Testis (tissue), 2 donors: ENCODE measurements at regions not wholly inside any gene's neighbourhood (a gene's known extent, or its start where the extent isn't known, plus 50 kb on each side); places are given as distances from the start of the nearest gene placed in this dataset.

Source experiments
- DNase-seq: peaks from one replicate; pipeline ENCODE4 v3.0.0-alpha.2; 2019
- H3K27ac ChIP-seq, 2 donors: fragments of 200-600 bp; sonication (generic); one replicate each; pipeline ENCODE4 v1.5.1; 2019
- H3K27me3 ChIP-seq: fragments of 200-600 bp; sonication (generic); one replicate; pipeline ENCODE4 v1.5.1; 2019
- H3K36me3 ChIP-seq: fragments of 200-600 bp; sonication (generic); one replicate; pipeline ENCODE4 v1.5.1; 2017; ENCODE audit warnings: low read depth; ENCODE audit errors: missing control alignments
- H3K4me1 ChIP-seq: fragments of 200-600 bp; sonication (generic); one replicate; pipeline ENCODE4 v1.5.1; 2019
- H3K4me3 ChIP-seq, 2 donors: fragments of 200-600 bp; sonication (generic); one replicate each; pipeline ENCODE4 v1.5.1; 2017 to 2019
- H3K9me3 ChIP-seq: fragments of 200-600 bp; sonication (generic); one replicate; pipeline ENCODE4 v1.5.1; 2017
- CTCF ChIP-seq, 3 experiments: fragments of 450-650 bp in 2 of 3; fragments of 200-600 bp in 1 of 3; sonication (generic) in 1 of 3; IDR thresholded peaks; one replicate each; pipeline ENCODE4 v1.5.1; 2016 to 2019; ENCODE audit warnings: antibody characterized with exemption in 3 of 3, mild to moderate bottlenecking in 2 of 3, moderate library complexity in 1 of 3
- POLR2A ChIP-seq: fragments of 450-650 bp; IDR thresholded peaks from one replicate; pipeline ENCODE4 v1.6.1; 2017; ENCODE audit warnings: antibody characterized with exemption, mild to moderate bottlenecking, moderate library complexity
- WGBS, 2 donors: methylation state at CpG; one replicate each; pipeline ENCODE4 v1.1.5; 2018; 5-methylcytosine and 5-hydroxymethylcytosine counted together
- intact Hi-C: fragments of 100-400 bp; cut with DNase I; formaldehyde crosslinking; loops from one replicate; pipeline ENCODE4 v1.15.1; 2023; ENCODE audit warnings: low total_unique reads

GRCh38 chr13:73832128-73832588 is 302.0 kb downstream of the KLF12 start:
- Histone ChIP-seq H3K9me3 (no peaks in the 10 kb centered on the region), H3K27me3 (no peaks in the 10 kb centered on the region), H3K4me1 (no peaks in the 10 kb centered on the region), H3K27ac (no peak overlapping the region), H3K4me3 (no peak overlapping the region), H3K36me3 (no peaks in the 10 kb centered on the region)
- TF ChIP-seq POLR2A: no peak
- TF ChIP-seq CTCF (IDR thresholded peaks at IDR 0.05): no peak
- intact Hi-C loops: no loop called here
- DNase-seq: no peak
- 65 to 69% methylated on average over 4 of the region's 4 CpGs for WGBS, 2 donors

DNA sequence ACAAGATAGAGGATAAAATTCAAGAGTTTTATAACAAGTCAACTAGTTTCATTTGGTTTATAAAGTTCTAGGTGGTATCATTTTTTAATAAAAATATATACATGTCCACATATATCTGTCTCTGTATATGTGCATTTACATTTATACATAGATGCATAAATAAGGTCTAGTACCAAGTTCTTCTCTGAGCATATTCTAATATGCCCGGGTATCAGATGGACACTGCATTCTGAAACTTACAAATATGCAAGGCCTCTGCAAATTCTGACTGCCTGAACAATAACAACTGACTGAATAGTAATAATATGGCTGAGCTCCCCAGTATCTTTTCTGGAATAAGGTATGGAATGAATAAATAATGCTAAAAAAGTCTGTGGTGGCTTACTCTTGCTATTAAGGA is 304.8 kb downstream of the KLF12 start:
- Histone ChIP-seq H3K27ac (no peak overlapping the region), H3K27me3 (no peaks in the 10 kb centered on the region), H3K4me3 (no peak overlapping the region), H3K9me3 (no peaks in the 10 kb centered on the region), H3K36me3 (no peaks in the 10 kb centered on the region), H3K4me1 (no peaks in the 10 kb centered on the region)
- TF ChIP-seq CTCF (IDR thresholded peaks at IDR 0.05): no peak
- TF ChIP-seq POLR2A: no peak
- no peak for DNase-seq
- intact Hi-C loops: no loop called here
- WGBS, 2 donors: 95 to 100% methylated on average over 1 of the region's 1 CpG

DNA sequence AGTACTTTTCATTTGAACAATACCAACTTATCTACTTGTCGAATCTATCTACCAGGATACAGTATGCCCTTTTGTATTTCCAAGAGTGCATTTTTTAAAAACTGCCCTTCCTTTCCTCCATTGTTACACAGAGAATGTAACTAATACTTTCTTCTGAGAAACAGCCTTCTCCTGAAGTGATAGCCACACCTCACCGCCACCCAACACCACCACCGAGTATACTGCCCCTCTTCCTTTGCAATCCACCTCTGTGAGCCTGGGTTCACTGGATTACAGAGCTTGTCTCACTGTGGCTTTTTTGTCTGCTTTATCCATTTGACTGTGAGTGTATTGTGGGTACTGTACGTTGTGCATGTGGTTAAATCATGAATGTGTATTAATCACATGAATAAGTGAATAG is 305.4 kb downstream of the KLF12 start:
- Histone ChIP-seq H3K4me1 (no peaks in the 10 kb centered on the region), H3K9me3 (no peaks in the 10 kb centered on the region), H3K4me3 (no peak overlapping the region), H3K27me3 (no peaks in the 10 kb centered on the region), H3K27ac (no peak overlapping the region), H3K36me3 (no peaks in the 10 kb centered on the region)
- TF ChIP-seq CTCF (IDR thresholded peaks at IDR 0.05) (no peak), POLR2A (no peak)
- intact Hi-C loops: no loop called here
- no peak for DNase-seq
- WGBS, 2 donors: 86 to 92% methylated on average over 4 of the region's 4 CpGs

DNA sequence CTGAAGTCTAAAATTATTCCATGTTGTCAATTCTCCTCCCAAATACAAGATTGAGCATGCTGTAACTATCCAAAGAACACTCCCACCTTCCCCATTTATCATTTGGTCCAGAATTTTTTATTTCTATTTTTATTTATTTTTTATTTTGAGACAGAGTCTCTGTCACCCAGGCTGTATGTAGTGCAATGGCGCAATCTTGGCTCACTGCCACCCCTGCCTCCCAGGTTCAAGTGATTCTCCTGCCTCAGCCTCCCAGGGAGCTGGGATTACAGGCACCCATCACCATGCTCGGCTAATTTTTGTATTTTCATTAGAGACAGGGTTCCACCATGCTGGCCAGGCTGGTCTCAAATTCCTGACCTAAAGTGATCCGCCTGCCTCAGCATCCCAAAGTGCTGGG is 306.8 kb downstream of the KLF12 start:
- no peak for DNase-seq
- intact Hi-C loops: no loop called here
- no peaks in the 10 kb centered on the region for H3K36me3 ChIP-seq
- H3K27me3 ChIP-seq: no peaks in the 10 kb centered on the region
- H3K4me1 ChIP-seq: no peaks in the 10 kb centered on the region
- TF ChIP-seq CTCF (IDR thresholded peaks at IDR 0.05): no peak
- TF ChIP-seq POLR2A: no peak
- no peaks in the 10 kb centered on the region for H3K9me3 ChIP-seq
- H3K4me3 ChIP-seq: no peak overlapping the region
- no peak overlapping the region for H3K27ac ChIP-seq
- WGBS, 2 donors: 95 to 96% methylated on average over 3 of the region's 3 CpGs

DNA sequence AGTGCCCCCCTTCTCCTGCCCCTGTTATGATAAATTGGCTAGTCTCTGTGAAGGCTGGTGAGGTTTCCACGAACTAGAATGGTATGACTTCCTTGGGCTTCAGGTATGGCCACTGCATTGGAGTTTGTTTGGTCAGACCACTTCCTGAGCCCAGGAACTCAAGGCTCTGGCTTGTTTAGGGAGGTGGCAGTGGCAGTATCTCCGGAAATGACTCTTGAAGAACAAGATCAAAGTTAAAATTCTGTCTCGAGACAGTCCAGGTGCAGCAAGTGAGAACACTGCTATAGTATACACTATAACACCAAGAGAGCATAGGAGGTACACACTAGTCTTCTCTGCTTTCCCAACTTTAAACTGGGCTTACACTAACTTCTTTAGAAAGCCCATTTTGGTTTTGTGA is 309.1 kb downstream of the KLF12 start:
- no peak for TF ChIP-seq POLR2A
- no peak for TF ChIP-seq CTCF (IDR thresholded peaks at IDR 0.05)
- H3K4me3 ChIP-seq: no peak overlapping the region
- no peaks in the 10 kb centered on the region for H3K4me1 ChIP-seq
- no peak for DNase-seq
- no peaks in the 10 kb centered on the region for H3K9me3 ChIP-seq
- H3K27ac ChIP-seq: no peak overlapping the region
- H3K27me3 ChIP-seq: no peaks in the 10 kb centered on the region
- no peaks in the 10 kb centered on the region for H3K36me3 ChIP-seq
- 78 to 96% methylated on average over 3 of the region's 3 CpGs for WGBS, 2 donors
- intact Hi-C loops: no loop called here
